ENCODE measurements at regions not wholly inside any gene's neighbourhood (a gene's known extent, or its start where the extent isn't known, plus 50 kb on each side); places are given as distances from the start of the nearest gene placed in this dataset.

DNA sequence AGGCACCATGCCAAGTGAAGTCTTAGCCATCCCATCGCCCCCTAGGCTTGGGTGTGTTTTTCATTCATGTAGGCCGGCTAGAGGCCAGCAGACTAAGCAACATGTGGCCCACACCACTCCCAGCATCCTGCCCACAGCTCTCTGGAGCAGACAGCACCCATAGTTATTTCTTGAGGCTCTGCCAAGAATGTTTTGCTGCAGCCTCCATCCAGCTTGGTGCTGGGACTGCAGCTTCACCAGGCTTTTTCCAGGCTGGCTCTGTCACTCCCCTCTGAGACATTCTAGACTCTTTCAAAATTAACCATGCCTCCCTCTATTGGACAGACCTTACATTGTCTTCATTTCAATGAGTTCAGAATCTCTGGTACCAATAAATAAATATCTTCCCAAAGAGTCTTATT, 104.2 kb downstream of the DUSP10 start:
- peak; percentile 74 for DNase-seq

DNA sequence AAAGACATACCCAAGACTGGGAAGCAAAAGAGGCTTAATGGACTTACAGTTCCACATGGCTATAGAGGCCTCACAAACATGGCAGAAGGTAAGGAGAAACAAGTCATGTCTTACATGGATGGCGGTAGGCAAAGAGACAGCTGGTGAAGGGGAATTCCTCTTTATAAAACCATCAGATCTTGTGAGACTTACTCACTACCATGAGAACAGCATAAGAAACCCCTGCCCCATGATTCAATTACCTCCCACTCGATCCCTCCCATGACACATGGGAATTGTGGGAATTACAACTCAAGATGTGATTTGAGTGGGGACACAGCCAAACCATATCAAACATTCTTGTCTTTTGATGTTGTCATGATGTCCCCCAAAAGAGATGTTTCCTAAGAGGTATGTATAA, 103.3 kb downstream of the DUSP10 start:
- no peak for DNase-seq

DNA sequence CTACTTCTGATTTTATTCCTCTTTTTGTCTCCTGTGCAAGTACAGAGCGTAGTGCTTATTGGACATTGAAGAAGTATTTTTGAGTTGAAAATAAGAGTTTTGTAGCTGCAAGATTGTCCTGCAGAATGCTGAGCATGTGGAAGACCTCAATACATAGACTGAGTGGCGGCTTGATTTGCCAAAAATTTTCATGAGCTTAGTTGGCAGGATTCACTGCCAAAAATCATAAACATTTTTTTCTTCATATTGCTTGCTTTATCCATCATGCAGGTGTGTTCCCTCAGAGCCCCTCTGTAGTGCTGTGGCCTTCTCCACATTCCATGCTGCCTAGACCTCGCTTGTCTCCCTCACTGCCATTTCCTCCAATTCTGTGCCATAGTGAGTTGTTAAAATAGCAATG, 100.1 kb downstream of the DUSP10 start:
- DNase-seq, result no peak

DNA sequence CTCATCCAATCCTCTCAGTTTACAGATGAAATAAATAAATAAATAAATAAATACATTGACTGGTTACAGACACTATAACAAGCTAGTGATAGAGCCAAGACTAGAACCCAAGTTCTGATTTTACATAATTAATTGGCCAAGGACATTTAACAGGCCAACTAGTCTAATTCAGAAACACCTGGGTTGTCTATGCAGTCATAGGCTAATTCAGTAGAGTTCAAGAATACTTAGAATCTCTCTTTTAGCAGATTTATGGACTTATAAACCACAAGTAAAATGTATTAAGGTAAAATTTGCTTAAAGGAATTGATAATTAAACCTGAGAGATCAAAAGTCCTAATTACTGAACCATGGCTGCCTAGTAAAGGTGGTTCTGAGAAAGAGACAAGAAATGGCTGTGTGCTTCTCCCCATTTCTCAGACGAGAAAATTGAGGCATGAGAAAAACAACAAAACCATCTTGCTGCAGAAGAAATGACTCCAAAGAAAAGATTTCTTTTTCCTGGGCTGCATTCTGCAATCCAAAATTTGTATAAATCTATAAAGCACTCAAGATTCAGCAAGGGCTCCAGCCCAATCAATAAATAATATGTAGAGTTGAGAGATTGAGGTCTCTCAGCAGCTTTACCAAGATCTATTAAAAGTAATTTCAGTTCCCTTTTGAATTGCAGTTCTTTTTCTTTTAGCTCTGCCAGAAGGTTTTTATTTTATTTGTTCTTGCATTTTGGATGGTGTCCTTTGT, 98.3 kb downstream of the DUSP10 start:
- no peak for DNase-seq

DNA sequence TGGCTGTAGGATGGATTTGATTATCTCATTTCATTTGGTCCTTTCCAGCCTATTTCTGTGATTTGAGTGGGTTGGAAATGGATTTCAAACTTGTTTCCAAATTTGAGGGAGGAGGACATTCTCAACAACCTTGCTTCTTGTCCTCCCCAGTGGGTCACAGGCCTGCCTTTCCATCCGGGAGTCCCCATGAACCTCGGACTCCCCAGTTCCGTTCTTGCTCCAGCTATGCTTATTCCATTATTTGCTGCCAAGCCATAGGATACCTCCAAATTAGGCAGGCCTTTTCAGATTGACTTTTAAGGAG, 97.8 kb downstream of the DUSP10 start:
- DNase-seq, result no peak

DNA sequence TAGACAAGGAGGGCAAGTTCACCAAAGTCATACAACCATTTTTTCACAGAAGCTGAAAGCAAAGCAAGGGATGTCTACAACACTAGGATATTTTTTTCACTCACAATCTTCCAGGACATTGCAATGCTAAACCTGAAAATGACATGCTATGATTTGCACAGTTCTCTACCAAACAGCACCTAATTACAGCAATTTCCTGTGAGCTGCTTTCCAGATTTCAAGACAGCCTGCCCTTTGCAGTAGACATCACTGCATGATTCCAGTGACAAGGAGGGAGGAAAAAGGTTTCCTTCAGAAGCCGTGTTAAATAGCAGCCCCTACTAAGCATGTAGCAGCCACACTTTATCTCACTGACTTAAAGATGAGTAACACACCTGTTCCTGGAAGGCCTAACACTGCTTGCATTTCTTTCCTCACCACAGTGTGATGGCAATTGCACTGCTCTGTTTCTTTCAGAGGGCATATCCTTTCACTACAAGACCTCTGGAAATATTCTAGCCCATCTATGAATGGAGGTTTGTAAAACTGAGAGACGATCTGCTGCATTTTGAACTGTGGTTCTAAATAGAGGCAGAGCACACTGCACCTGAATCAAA, 97.1 kb downstream of the DUSP10 start:
- DNase-seq, result no peak

DNA sequence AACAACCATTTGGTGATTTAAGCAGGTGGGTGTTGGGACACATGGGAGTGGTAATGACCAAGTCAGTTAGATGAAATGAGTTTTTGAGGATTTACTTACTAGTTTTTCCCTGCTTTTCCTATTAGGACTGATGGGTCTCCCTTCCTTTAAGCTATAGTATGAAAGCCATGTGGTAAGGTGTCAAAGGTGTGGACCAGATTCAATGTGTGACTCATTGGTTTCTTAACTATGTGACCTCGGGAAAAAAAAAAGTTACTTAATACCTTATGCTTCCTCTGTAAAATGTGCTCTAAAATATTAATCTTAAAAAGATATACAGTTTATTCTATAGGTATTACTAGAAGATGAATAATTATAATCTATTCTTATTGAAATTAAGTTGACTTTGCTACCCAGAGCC, 93.7 kb downstream of the DUSP10 start:
- DNase-seq, result no peak

Measured in EL (cell line).